ENCODE measurements at regions not wholly inside any gene's neighbourhood (a gene's known extent, or its start where the extent isn't known, plus 50 kb on each side); places are given as distances from the start of the nearest gene placed in this dataset.

DNA sequence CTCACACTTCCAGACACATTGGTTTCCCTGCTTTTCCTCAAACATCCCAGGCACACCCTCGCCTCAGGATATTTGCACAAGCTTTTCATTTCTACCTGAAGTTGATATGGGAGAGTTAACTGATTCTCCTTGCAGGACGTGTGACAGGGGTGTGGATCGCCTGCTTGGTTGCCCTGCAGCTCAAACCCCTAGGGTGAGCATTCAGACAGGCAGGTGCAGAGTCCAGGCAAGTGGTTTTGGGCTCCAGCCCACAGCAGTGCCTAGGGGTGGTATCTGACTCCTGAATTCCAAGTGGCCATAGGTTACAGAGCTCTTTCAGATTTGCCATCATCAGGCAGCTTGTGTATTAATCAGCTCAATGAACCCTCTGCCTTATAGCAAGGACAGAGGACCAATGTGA is 1104.2 kb upstream of the IGFBP7 start:
- TF ChIP-seq, protein P1, sequence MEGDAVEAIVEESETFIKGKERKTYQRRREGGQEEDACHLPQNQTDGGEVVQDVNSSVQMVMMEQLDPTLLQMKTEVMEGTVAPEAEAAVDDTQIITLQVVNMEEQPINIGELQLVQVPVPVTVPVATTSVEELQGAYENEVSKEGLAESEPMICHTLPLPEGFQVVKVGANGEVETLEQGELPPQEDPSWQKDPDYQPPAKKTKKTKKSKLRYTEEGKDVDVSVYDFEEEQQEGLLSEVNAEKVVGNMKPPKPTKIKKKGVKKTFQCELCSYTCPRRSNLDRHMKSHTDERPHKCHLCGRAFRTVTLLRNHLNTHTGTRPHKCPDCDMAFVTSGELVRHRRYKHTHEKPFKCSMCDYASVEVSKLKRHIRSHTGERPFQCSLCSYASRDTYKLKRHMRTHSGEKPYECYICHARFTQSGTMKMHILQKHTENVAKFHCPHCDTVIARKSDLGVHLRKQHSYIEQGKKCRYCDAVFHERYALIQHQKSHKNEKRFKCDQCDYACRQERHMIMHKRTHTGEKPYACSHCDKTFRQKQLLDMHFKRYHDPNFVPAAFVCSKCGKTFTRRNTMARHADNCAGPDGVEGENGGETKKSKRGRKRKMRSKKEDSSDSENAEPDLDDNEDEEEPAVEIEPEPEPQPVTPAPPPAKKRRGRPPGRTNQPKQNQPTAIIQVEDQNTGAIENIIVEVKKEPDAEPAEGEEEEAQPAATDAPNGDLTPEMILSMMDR (IDR thresholded peaks at IDR 0.05; ENCODE audit: low read length): no peak
- TF ChIP-seq EZH2 (IDR thresholded peaks at IDR 0.05; ENCODE audit: borderline replicate concordance, low read length): no peak

Measured in OCI-LY1 (cell line).